Activated CD4-positive, alpha-beta memory T cell treated with anti-CD3 and anti-CD28 coated beads for 36 hours (primary cell): ENCODE measurements at regions not wholly inside any gene's neighbourhood (a gene's known extent, or its start where the extent isn't known, plus 50 kb on each side); places are given as distances from the start of the nearest gene placed in this dataset.

ENCODE experiments used
- CTCF ChIA-PET: fragments of 350-600 bp; sonication (Branson Sonifier 250); formaldehyde crosslinking; loops from one replicate; lab custom pipeline; 2021; ENCODE audit warnings: antibody characterized with exemption, inconsistent platforms; lab: Charles Lee
- POLR2A ChIA-PET: fragments of 350-600 bp; sonication (Branson Sonifier 250); formaldehyde crosslinking; loops from one replicate; lab custom pipeline; 2021; ENCODE audit warnings: antibody characterized with exemption; lab: Charles Lee
- DNase-seq: peaks from one replicate; pipeline ENCODE4 v3.0.0-alpha.2; 2020
- H3K27ac Mint-ChIP-seq: one replicate; pipeline ENCODE4 v1.8.0; 2021; ENCODE audit warnings: mixed read lengths
- H3K27me3 Mint-ChIP-seq: one replicate; pipeline ENCODE4 v1.8.0; 2021; ENCODE audit warnings: mixed read lengths
- H3K36me3 Mint-ChIP-seq: one replicate; pipeline ENCODE4 v1.8.0; 2021; ENCODE audit warnings: mixed read lengths
- H3K4me1 Mint-ChIP-seq: one replicate; pipeline ENCODE4 v1.8.0; 2021; ENCODE audit warnings: low read depth, mixed read lengths
- H3K4me3 Mint-ChIP-seq: one replicate; pipeline ENCODE4 v1.8.0; 2021; ENCODE audit warnings: mild to moderate bottlenecking, mixed read lengths
- H3K9me3 Mint-ChIP-seq: one replicate; pipeline ENCODE4 v1.8.0; 2021; ENCODE audit warnings: mixed read lengths
- intact Hi-C: fragments of 100-400 bp; cut with micrococcal nuclease; formaldehyde crosslinking; loops from one replicate; pipeline ENCODE4 v1.15.1; 2023

DNA sequence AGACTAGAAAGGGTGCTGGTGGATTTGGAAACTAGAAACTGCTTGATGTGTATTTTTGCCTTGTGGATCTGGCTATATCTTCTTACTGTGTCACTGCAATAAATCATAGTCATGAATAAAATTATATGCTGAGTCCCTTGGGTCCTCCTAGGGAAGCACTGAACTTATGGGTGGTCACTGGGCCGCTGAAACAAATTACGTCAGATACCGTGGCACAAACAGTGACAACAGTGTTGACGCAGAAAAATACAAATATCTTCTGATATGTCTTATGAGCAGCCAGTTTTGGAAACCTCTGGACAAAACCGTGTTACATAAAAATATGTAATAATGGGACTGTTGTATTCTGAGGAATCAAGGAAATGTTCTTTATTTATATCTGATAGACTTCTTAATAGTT lies 260.1 kb upstream of the SORCS1 start:
- POLR2A ChIA-PET = no interaction called here
- DNase-seq = no peak
- H3K4me1 Mint-ChIP-seq = no peaks in the 10 kb centered on the region
- no peaks in the 10 kb centered on the region for H3K27me3 Mint-ChIP-seq
- no peak overlapping the region for H3K4me3 Mint-ChIP-seq
- CTCF ChIA-PET = no interaction called here
- no peak overlapping the region for H3K27ac Mint-ChIP-seq
- no peaks in the 10 kb centered on the region for H3K36me3 Mint-ChIP-seq
- peaks cover 25% of the 10 kb centered on the region for H3K9me3 Mint-ChIP-seq
- intact Hi-C loops = no loop called here

DNA sequence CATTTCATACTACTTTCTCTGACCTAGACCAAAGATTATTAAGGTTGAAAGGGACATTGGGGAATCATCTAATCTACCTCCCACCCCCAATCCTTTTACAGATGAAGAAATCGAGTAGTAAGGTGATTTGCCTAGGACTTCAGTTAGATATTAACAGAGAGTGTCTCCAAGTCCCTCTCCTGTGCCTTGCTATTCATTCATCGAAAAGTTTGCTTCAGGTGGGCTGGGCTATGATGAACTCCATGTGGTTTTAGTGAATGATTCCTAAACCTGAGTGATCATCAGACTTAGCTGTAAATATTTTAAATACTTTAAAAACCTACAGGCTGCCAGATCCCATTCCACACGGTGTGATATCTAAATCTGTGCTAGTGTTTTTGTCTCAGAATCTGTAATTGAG lies 259.4 kb upstream of the SORCS1 start:
- Mint-ChIP-seq H3K4me1 (no peaks in the 10 kb centered on the region), H3K4me3 (no peak overlapping the region), H3K27me3 (no peaks in the 10 kb centered on the region), H3K9me3 (peaks cover 24% of the 10 kb centered on the region), H3K36me3 (no peaks in the 10 kb centered on the region), H3K27ac (no peak overlapping the region)
- no peak for DNase-seq
- CTCF ChIA-PET = no interaction called here
- intact Hi-C loops = no loop called here
- POLR2A ChIA-PET = no interaction called here

DNA sequence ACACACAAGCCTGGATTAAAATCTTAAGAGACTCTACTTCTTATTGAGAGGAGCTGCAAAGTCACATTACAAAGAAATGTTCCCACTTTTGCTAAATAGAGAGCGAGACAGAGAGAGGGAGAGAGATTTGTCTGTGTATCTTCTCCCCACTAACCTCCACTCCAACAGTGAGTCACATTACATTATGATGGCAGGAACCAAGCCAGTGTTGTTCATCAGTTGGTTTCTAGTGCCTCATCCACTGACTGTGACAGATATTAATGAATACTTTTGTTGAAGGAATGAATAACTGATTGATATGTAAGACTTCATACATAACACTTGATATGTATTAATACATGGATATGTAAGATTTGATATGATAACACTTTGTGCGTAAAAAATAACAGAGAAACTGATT lies 258.2 kb upstream of the SORCS1 start:
- Mint-ChIP-seq H3K27ac (no peak overlapping the region), H3K27me3 (no peaks in the 10 kb centered on the region), H3K36me3 (no peaks in the 10 kb centered on the region), H3K9me3 (peaks cover 19% of the 10 kb centered on the region), H3K4me3 (no peak overlapping the region), H3K4me1 (no peaks in the 10 kb centered on the region)
- CTCF ChIA-PET = no interaction called here
- DNase-seq = no peak
- intact Hi-C loops = no loop called here
- POLR2A ChIA-PET = no interaction called here

DNA sequence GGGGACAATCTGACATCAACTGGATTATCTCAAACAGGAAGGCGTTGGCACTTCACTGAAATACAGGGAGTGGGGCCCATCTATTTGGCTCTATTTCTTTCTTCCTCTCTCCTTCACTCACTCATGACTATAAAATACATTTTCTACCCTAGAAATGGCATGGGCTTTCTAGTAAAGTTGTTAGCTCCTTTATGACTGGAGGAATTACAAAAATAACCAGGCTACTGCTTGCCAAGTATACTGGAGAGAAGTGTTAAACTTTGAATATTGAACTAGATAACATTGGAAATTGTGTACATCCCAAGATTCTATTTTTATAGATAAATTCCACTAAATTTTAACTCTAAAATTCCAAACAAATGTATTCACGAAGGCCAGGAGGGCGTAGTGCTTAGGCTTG lies 255.7 kb upstream of the SORCS1 start:
- Mint-ChIP-seq H3K27ac (no peak overlapping the region), H3K4me3 (no peak overlapping the region), H3K4me1 (no peaks in the 10 kb centered on the region), H3K9me3 (peaks cover 9% of the 10 kb centered on the region), H3K36me3 (no peaks in the 10 kb centered on the region), H3K27me3 (no peaks in the 10 kb centered on the region)
- intact Hi-C loops = no loop called here
- ChIA-PET POLR2A (no interaction called here), CTCF (no interaction called here)
- DNase-seq = no peak

DNA sequence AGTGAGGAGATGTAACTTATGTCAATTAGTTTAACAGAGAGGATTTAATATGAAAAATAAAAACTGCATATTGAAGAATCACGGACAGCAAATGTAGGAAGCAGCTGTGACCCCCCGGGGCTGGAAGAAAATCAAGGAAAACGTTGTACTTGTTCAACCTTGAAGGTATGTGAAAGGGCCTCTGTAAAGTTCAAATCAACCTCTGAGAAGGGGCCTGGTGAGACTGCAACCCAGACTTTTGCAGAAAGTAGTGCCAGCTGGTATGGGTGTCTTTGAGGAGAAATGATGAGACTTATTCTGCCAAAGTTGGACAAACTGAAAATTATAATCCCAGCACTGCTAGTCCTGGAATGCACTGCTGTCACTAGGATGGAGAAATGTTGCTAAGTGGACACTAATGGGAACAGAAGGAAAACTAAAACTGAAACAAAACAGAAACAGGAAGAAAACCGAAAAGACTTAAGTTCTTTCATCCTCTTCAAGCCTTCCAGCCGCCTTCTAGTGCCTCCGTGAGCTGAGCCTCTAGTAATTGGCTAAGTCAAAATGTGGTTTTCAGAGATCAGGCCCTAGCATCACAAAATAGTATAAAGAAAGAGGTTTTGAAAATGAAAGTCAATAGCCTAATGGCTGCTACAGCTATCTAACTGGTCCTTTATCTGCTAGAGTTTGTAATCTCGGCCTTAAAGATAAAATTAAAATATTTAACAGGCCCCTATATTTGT lies 253.7 kb upstream of the SORCS1 start:
- no peaks in the 10 kb centered on the region for H3K27me3 Mint-ChIP-seq
- ChIA-PET CTCF (no interaction called here), POLR2A (no interaction called here)
- H3K27ac Mint-ChIP-seq = no peak overlapping the region
- DNase-seq = no peak
- H3K9me3 Mint-ChIP-seq = peaks cover 9% of the 10 kb centered on the region
- no peak overlapping the region for H3K4me3 Mint-ChIP-seq
- intact Hi-C loops = no loop called here
- H3K4me1 Mint-ChIP-seq = no peaks in the 10 kb centered on the region
- H3K36me3 Mint-ChIP-seq = no peaks in the 10 kb centered on the region

DNA sequence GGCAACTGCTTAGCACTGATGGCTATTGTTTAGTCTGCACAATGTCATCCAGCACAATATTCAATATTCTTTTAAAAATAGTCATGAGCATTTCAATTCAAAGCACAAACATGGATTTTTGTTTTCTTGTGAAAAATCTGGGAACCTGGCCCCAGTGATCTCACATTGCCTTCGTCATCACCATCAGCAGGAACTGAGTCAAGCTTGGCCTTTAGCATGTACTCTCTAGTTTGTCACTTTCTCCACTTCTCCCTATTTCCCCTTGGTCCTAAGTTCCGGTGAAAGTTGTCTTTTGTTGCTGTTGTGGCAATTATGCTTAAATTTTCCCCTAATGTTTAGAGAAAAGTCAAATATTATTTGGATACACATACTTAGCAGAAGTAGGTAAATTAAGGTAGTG lies 252.9 kb upstream of the SORCS1 start:
- ChIA-PET CTCF (no interaction called here), POLR2A (no interaction called here)
- no peak for DNase-seq
- Mint-ChIP-seq H3K27me3 (no peaks in the 10 kb centered on the region), H3K36me3 (no peaks in the 10 kb centered on the region), H3K9me3 (peaks cover 9% of the 10 kb centered on the region), H3K4me1 (no peaks in the 10 kb centered on the region), H3K27ac (no peak overlapping the region), H3K4me3 (no peak overlapping the region)
- intact Hi-C loops = no loop called here

DNA sequence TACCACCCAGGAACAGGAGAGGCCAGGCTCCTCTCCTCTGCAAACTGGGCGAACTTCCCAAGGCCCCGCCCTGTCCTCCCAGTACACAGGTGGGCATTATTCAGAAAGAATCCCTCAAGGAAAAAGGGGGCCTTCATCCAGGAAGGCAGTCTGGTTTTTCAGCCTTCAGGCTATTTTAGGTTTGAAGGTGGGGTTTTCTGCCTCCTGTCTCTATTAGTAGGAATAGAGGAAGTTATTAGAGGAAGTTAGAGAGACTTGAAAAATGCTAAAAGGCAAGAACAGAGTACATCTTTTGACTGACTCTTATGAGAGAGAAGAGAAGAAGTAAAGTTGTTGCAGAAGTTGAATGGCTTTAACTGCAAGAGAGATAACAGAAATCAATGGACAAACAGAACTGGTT lies 250.9 kb upstream of the SORCS1 start:
- POLR2A ChIA-PET = no interaction called here
- H3K4me1 Mint-ChIP-seq = no peaks in the 10 kb centered on the region
- H3K4me3 Mint-ChIP-seq = no peak overlapping the region
- intact Hi-C loops = no loop called here
- no peaks in the 10 kb centered on the region for H3K36me3 Mint-ChIP-seq
- H3K27ac Mint-ChIP-seq = no peak overlapping the region
- H3K27me3 Mint-ChIP-seq = no peaks in the 10 kb centered on the region
- H3K9me3 Mint-ChIP-seq = peaks cover 11% of the 10 kb centered on the region
- CTCF ChIA-PET = no interaction called here
- DNase-seq = no peak

DNA sequence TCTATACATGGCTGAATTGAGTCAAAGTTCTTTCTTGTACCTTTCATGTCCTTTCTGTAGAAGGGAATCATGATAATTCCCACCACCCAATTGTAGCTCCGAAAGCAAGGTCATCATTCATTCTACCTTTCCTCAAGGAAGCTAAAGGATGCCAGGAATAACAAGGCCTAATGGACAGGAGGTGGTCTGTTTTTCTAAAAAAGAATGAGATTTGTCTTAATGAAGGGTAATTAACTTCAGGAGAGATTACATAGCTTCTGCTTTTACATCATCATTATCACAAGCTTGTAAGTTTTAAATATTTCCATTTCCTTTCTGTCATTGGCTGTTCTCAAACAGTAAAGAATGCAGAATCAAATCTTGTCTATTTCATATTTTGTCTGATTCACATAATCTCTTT lies 249.5 kb upstream of the SORCS1 start:
- H3K36me3 Mint-ChIP-seq = no peaks in the 10 kb centered on the region
- no peak overlapping the region for H3K27ac Mint-ChIP-seq
- no peak overlapping the region for H3K4me3 Mint-ChIP-seq
- peaks cover 20% of the 10 kb centered on the region for H3K9me3 Mint-ChIP-seq
- ChIA-PET POLR2A (no interaction called here), CTCF (no interaction called here)
- no peak for DNase-seq
- intact Hi-C loops = no loop called here
- H3K27me3 Mint-ChIP-seq = no peaks in the 10 kb centered on the region
- no peaks in the 10 kb centered on the region for H3K4me1 Mint-ChIP-seq

DNA sequence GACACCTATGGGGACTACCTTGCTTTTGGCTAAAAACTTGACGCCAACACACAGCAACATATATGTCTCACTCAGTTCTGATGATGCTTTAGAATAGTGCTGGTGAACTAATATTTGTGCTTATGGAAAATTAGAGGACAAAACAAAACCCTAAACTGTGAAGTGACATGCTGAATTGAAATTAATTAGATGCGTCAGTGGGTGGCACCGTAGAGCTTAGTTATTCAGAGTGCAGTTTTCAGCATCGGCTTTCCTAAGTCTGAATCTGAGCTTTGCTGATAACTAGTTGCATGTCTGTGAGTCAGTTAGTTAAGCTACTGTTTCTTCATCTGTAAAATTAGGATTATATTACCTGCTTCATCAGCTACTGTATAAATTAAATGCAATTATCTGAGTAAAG lies 245.0 kb upstream of the SORCS1 start:
- H3K36me3 Mint-ChIP-seq = no peaks in the 10 kb centered on the region
- no peak overlapping the region for H3K27ac Mint-ChIP-seq
- ChIA-PET CTCF (no interaction called here), POLR2A (no interaction called here)
- H3K27me3 Mint-ChIP-seq = no peaks in the 10 kb centered on the region
- H3K4me3 Mint-ChIP-seq = no peak overlapping the region
- peaks cover 22% of the 10 kb centered on the region for H3K9me3 Mint-ChIP-seq
- H3K4me1 Mint-ChIP-seq = no peaks in the 10 kb centered on the region
- intact Hi-C loops = no loop called here
- no peak for DNase-seq

DNA sequence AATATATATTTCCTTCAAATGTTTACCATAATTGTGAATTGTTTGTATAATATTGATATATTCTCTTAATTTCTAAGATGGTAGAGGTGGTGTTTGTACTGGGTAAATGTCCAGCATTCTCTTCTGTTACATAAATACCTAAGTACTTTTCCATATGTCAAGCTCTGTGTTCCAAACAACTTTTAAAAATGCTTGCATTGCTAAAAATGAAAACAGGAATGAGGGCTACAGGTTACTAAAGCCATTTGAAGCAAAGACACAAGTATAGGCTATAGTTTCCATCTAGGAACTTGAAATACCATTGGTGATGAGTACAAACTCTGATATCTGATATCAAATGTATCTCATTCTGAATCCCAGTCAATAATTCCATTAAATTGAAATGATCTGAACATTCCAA lies 233.6 kb upstream of the SORCS1 start:
- H3K4me3 Mint-ChIP-seq = no peak overlapping the region
- H3K9me3 Mint-ChIP-seq = peaks cover 28% of the 10 kb centered on the region
- H3K27me3 Mint-ChIP-seq = no peaks in the 10 kb centered on the region
- H3K36me3 Mint-ChIP-seq = no peaks in the 10 kb centered on the region
- no peak for DNase-seq
- CTCF ChIA-PET = no interaction called here
- intact Hi-C loops = no loop called here
- no peaks in the 10 kb centered on the region for H3K4me1 Mint-ChIP-seq
- POLR2A ChIA-PET = no interaction called here
- H3K27ac Mint-ChIP-seq = no peak overlapping the region

DNA sequence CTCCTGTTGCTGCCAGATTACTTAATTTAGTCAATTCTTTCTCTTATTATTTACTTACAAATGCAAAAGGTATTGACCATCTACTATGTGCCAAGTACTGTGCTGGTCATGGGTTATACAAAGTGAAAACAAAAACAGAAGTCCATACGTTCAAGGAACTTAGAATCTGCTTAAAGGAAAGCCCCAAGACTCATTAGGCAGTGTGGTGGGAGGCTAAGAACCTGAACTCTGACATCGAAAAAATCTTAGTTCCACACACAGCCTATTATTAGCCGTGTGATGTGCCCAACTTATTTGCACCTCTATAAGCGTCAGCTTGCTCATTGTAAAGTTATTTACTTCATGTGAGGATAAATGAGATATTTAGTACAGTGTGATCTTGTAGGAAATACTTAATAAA lies 227.4 kb upstream of the SORCS1 start:
- Mint-ChIP-seq H3K27me3 (no peaks in the 10 kb centered on the region), H3K27ac (no peak overlapping the region), H3K4me1 (no peaks in the 10 kb centered on the region), H3K36me3 (no peaks in the 10 kb centered on the region), H3K9me3 (peaks cover 31% of the 10 kb centered on the region), H3K4me3 (no peak overlapping the region)
- ChIA-PET POLR2A (no interaction called here), CTCF (no interaction called here)
- intact Hi-C loops = no loop called here
- no peak for DNase-seq

DNA sequence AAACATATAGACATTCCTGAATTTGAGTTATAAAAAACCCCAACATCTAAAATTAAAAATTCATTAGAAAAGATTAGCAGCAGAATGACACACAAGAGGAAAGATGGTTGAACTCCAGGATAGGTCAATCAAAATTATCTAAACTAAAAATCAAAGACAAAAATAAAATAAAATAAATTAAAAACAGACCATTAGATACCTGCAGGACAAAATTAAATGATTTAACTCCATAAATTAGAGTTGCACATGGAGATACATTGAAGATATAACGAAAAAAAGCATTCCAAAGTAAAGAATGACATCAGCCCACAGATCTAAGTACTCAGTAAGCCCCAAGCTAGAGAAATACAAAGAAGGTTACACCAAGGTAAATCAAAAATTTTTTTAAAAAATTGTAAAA lies 226.1 kb upstream of the SORCS1 start:
- no peak for DNase-seq
- H3K4me1 Mint-ChIP-seq = no peaks in the 10 kb centered on the region
- H3K27ac Mint-ChIP-seq = no peak overlapping the region
- ChIA-PET CTCF (no interaction called here), POLR2A (no interaction called here)
- intact Hi-C loops = no loop called here
- H3K9me3 Mint-ChIP-seq = peaks cover 29% of the 10 kb centered on the region
- no peaks in the 10 kb centered on the region for H3K27me3 Mint-ChIP-seq
- no peak overlapping the region for H3K4me3 Mint-ChIP-seq
- H3K36me3 Mint-ChIP-seq = no peaks in the 10 kb centered on the region

DNA sequence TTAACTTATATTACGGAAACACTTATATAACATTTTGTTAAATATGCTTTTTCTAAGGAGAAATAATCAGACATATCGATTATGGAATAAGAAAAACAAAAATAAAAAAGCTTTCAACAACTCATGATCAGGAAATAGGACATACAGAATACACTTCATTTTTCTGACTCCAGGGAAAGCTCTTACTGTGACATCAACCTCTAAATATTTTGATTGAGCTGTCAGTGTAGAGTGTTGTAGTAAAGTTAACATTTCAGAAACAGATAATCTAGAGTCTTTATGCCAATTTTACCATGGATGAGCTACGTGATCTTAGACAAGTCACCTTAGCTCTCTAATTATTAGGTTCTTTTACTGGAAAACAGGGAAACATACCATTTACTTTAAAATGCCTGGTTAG lies 218.9 kb upstream of the SORCS1 start:
- POLR2A ChIA-PET = no interaction called here
- no peak for DNase-seq
- H3K4me3 Mint-ChIP-seq = no peak overlapping the region
- intact Hi-C loops = no loop called here
- no peaks in the 10 kb centered on the region for H3K27me3 Mint-ChIP-seq
- CTCF ChIA-PET = no interaction called here
- H3K36me3 Mint-ChIP-seq = no peaks in the 10 kb centered on the region
- H3K9me3 Mint-ChIP-seq = peaks cover 27% of the 10 kb centered on the region
- no peaks in the 10 kb centered on the region for H3K4me1 Mint-ChIP-seq
- no peak overlapping the region for H3K27ac Mint-ChIP-seq
